ENCODE measurements at regions not wholly inside any gene's neighbourhood (a gene's known extent, or its start where the extent isn't known, plus 50 kb on each side); places are given as distances from the start of the nearest gene placed in this dataset.

DNA sequence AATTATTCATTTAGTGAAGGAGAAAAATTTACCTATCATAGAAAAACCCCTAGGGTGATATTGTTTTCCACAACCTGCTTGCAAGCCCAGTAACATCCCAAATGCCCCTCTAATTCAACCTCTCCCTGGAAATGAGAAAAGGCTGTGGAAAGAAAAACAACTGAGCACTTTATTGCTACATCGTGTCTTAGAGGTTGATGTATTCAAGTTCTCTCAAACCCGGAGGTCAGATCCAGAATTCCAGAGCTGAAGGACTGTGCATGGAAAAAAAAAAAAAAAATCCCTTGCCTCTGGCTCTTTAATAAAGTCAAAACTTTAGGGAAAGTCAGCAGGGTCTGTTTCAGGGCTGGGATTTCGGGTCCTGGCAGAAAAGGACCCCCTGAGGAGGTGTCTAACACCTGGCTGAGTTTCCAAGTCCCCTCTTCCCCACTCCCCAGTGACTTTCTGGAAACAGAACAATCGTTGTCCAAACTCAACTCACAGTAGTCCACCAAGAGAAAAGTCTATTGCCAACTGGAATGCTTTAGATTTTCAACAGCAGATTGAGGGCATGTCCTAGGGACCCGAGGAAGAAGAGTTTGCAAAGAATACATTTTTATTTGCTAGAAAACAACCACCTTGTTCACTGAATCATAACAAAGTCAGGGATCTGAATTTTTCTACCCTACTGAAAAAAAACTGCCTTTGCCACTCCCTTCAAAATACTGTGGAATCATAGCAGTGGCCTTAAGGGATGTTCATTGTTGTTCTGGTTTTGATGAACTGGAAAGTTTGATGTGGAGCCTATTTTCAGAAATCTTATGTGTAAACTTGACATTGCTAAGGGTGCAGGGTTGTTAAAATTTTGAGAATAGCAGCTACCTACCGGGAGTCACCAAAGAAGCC is 207.5 kb upstream of the ADAMTS9 start:
- TF ChIP-seq, protein P1, sequence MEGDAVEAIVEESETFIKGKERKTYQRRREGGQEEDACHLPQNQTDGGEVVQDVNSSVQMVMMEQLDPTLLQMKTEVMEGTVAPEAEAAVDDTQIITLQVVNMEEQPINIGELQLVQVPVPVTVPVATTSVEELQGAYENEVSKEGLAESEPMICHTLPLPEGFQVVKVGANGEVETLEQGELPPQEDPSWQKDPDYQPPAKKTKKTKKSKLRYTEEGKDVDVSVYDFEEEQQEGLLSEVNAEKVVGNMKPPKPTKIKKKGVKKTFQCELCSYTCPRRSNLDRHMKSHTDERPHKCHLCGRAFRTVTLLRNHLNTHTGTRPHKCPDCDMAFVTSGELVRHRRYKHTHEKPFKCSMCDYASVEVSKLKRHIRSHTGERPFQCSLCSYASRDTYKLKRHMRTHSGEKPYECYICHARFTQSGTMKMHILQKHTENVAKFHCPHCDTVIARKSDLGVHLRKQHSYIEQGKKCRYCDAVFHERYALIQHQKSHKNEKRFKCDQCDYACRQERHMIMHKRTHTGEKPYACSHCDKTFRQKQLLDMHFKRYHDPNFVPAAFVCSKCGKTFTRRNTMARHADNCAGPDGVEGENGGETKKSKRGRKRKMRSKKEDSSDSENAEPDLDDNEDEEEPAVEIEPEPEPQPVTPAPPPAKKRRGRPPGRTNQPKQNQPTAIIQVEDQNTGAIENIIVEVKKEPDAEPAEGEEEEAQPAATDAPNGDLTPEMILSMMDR (IDR thresholded peaks at IDR 0.05; ENCODE audit: insufficient read depth, low read length), result no peak
- no peak for TF ChIP-seq POLR2AphosphoS5 (IDR thresholded peaks at IDR 0.05; ENCODE audit: low read depth)
- no peak for TF ChIP-seq GABPA (IDR thresholded peaks at IDR 0.05; ENCODE audit: low read depth)

Data from HL-60 (cell line).